Dermis blood vessel endothelial cell (primary cell): ENCODE measurements at regions not wholly inside any gene's neighbourhood (a gene's known extent, or its start where the extent isn't known, plus 50 kb on each side); places are given as distances from the start of the nearest gene placed in this dataset.
"Not testable (repeated sequence)": the region's sequence is repeated elsewhere in the genome, so short reads cannot be mapped to it uniquely, and the experiment has no call there.

Experiments used
- DNase-seq: peaks from one replicate; pipeline ENCODE4 v3.0.0; 2010

- DNase-seq, result no peak
Observed at GRCh38 chr7:9082203-9082602, 648.8 kb downstream of the NXPH1 start.

- DNase-seq, result no peak
Observed at GRCh38 chr7:9083837-9084236, 650.4 kb downstream of the NXPH1 start.

GRCh38 chr7:9091282-9091681 is 657.9 kb downstream of the NXPH1 start:
- no peak for DNase-seq

GRCh38 chr7:9097565-9098060 is 664.2 kb downstream of the NXPH1 start:
- DNase-seq, result no peak

GRCh38 chr7:9100289-9100688 is 666.9 kb downstream of the NXPH1 start:
- DNase-seq, result no peak

- no peak for DNase-seq
Observed at GRCh38 chr7:9102846-9103245, 669.4 kb downstream of the NXPH1 start.

- no peak for DNase-seq
Observed at GRCh38 chr7:9106747-9107146, 673.3 kb downstream of the NXPH1 start.

- no peak for DNase-seq
Observed at GRCh38 chr7:9120331-9120730, 686.9 kb downstream of the NXPH1 start.

- DNase-seq, result no peak
Observed at GRCh38 chr7:9124320-9124719, 690.9 kb downstream of the NXPH1 start.

- no peak for DNase-seq
Observed at GRCh38 chr7:9125246-9125645, 691.8 kb downstream of the NXPH1 start.

- DNase-seq, result no peak
Observed at GRCh38 chr7:9127901-9128300, 694.5 kb downstream of the NXPH1 start.

- DNase-seq, result no peak
Observed at GRCh38 chr7:9148687-9149086, 715.3 kb downstream of the NXPH1 start.

- no peak for DNase-seq
Observed at GRCh38 chr7:9149499-9150082, 716.2 kb downstream of the NXPH1 start.

- DNase-seq, result not testable (repeated sequence)
Observed at GRCh38 chr7:9163691-9164090, 730.3 kb downstream of the NXPH1 start.

- DNase-seq, result no peak
Observed at GRCh38 chr7:9175871-9176270, 742.5 kb downstream of the NXPH1 start.

- DNase-seq, result no peak
Observed at GRCh38 chr7:9181356-9181755, 747.9 kb downstream of the NXPH1 start.

GRCh38 chr7:9186730-9187129 is 753.3 kb downstream of the NXPH1 start:
- no peak for DNase-seq

GRCh38 chr7:9189703-9190102 is 756.3 kb downstream of the NXPH1 start:
- no peak for DNase-seq

GRCh38 chr7:9192969-9193368 is 759.6 kb downstream of the NXPH1 start:
- no peak for DNase-seq

GRCh38 chr7:9200626-9201025 is 767.2 kb downstream of the NXPH1 start:
- DNase-seq, result no peak

GRCh38 chr7:9201928-9202327 is 768.5 kb downstream of the NXPH1 start:
- DNase-seq, result no peak

GRCh38 chr7:9204571-9204970 is 771.2 kb downstream of the NXPH1 start:
- no peak for DNase-seq

- no peak for DNase-seq
Observed at GRCh38 chr7:9210114-9210513, 776.7 kb downstream of the NXPH1 start.

- no peak for DNase-seq
Observed at GRCh38 chr7:9217204-9217603, 783.8 kb downstream of the NXPH1 start.

- DNase-seq, result no peak
Observed at GRCh38 chr7:9226500-9226899, 793.1 kb downstream of the NXPH1 start.
